ENCODE measurements at regions not wholly inside any gene's neighbourhood (a gene's known extent, or its start where the extent isn't known, plus 50 kb on each side); places are given as distances from the start of the nearest gene placed in this dataset.

GRCh38 chr2:209114588-209115240 is 309.1 kb upstream of the MAP2 start:
- Mint-ChIP-seq H3K27ac (no peak overlapping the region), H3K9me3 (no peaks in the 10 kb centered on the region), H3K36me3 (ENCODE audit: low read depth) (no peaks in the 10 kb centered on the region), H3K4me3 (no peak overlapping the region), H3K27me3 (ENCODE audit: insufficient read depth, low read depth, poor library complexity) (no peaks in the 10 kb centered on the region), H3K4me1 (peaks cover 46% of the 10 kb centered on the region)
- peaks cover 21% of the 10 kb centered on the region for H3K4me1 ChIP-seq (ENCODE audit: insufficient read depth)
- no peaks in the 10 kb centered on the region for H4K20me1 ChIP-seq (replicated peaks; ENCODE audit: insufficient read depth)
- H3K79me2 ChIP-seq (replicated peaks; ENCODE audit: insufficient read depth), result no peaks in the 10 kb centered on the region
- no peak for ATAC-seq
- H3K4me2 ChIP-seq, result no peak overlapping the region
- H2AFZ ChIP-seq, result no peak overlapping the region
- no peak overlapping the region for H3K4me3 ChIP-seq
- H3F3A ChIP-seq (replicated peaks; ENCODE audit: low read depth), result no peaks in the 10 kb centered on the region
- no peak for DNase-seq (ENCODE audit: low spot score)
- H3K9me2 ChIP-seq (ENCODE audit: insufficient read depth), result no peaks in the 10 kb centered on the region
- no peaks in the 10 kb centered on the region for H3K36me3 ChIP-seq (ENCODE audit: insufficient read depth)
- TF ChIP-seq NANOG (IDR thresholded peaks at IDR 0.05; ENCODE audit: borderline replicate concordance), result no peak
- TF ChIP-seq REST (IDR thresholded peaks at IDR 0.05; ENCODE audit: unreplicated experiment), result no peak
- no peak for TF ChIP-seq ETS1 (IDR thresholded peaks at IDR 0.05)
- no peak for TF ChIP-seq EZH2phosphoT487 (IDR thresholded peaks at IDR 0.05; ENCODE audit: unreplicated experiment)
- TF ChIP-seq CREB1 (CRISPR knock-in tag; IDR thresholded peaks at IDR 0.05; ENCODE audit: low read depth), result no peak
- H3K27ac ChIP-seq (ENCODE audit: low read depth), result no peak overlapping the region
- no peaks in the 10 kb centered on the region for H3K27me3 ChIP-seq (ENCODE audit: insufficient read depth)

DNA sequence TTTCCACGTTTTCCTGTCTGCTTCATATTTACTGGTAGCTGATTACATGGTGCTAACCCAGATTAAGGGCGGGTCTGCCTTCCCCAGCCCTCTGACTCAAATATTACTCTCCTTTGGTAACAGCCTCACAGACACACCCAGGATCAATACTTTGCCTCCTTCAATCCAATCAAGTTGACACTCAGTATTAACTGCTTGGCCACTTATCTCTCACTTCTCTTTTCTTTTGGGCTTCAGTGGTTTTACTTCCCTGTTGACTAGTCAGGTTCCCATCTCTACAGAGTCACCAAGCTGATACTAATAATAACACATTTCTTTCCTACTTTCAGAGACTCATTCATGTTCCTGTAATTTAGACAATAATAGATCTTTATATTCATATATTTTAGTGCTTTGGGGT is 302.2 kb upstream of the MAP2 start:
- H3K4me3 ChIP-seq, result no peak overlapping the region
- H3K36me3 ChIP-seq (ENCODE audit: insufficient read depth), result no peaks in the 10 kb centered on the region
- H3F3A ChIP-seq (replicated peaks; ENCODE audit: low read depth), result no peaks in the 10 kb centered on the region
- H3K27ac ChIP-seq (ENCODE audit: low read depth), result no peak overlapping the region
- no peaks in the 10 kb centered on the region for H4K20me1 ChIP-seq (replicated peaks; ENCODE audit: insufficient read depth)
- H3K4me3 Mint-ChIP-seq, result no peak overlapping the region
- DNase-seq (ENCODE audit: low spot score), result no peak
- peaks cover 11% of the 10 kb centered on the region for H3K9me2 ChIP-seq (ENCODE audit: insufficient read depth)
- peaks cover 2% of the 10 kb centered on the region for H3K27me3 Mint-ChIP-seq (ENCODE audit: insufficient read depth, low read depth, poor library complexity)
- H3K4me1 Mint-ChIP-seq, result peaks cover 12% of the 10 kb centered on the region; the same call in 2 of the 3 replicates
- no peak for ATAC-seq
- no peaks in the 10 kb centered on the region for H3K27me3 ChIP-seq (ENCODE audit: insufficient read depth)
- H3K27ac Mint-ChIP-seq, result no peak overlapping the region
- no peaks in the 10 kb centered on the region for H3K4me1 ChIP-seq (ENCODE audit: insufficient read depth)
- no peak overlapping the region for H2AFZ ChIP-seq
- H3K36me3 Mint-ChIP-seq (ENCODE audit: low read depth), result peaks cover 3% of the 10 kb centered on the region
- H3K4me2 ChIP-seq, result no peak overlapping the region
- H3K9me3 Mint-ChIP-seq, result no peaks in the 10 kb centered on the region; the same call in 2 of the 3 replicates
- H3K79me2 ChIP-seq (replicated peaks; ENCODE audit: insufficient read depth), result no peaks in the 10 kb centered on the region
- TF ChIP-seq STAT1 (IDR thresholded peaks at IDR 0.05; ENCODE audit: unreplicated experiment) (no peak), ZNF462 (CRISPR knock-in tag; IDR thresholded peaks at IDR 0.05) (no peak), ETS1 (IDR thresholded peaks at IDR 0.05) (no peak), ZNF114 (CRISPR knock-in tag; IDR thresholded peaks at IDR 0.05) (no peak), EZH2phosphoT487 (IDR thresholded peaks at IDR 0.05; ENCODE audit: unreplicated experiment) (no peak)
